ENCODE measurements at regions not wholly inside any gene's neighbourhood (a gene's known extent, or its start where the extent isn't known, plus 50 kb on each side); places are given as distances from the start of the nearest gene placed in this dataset.

DNA sequence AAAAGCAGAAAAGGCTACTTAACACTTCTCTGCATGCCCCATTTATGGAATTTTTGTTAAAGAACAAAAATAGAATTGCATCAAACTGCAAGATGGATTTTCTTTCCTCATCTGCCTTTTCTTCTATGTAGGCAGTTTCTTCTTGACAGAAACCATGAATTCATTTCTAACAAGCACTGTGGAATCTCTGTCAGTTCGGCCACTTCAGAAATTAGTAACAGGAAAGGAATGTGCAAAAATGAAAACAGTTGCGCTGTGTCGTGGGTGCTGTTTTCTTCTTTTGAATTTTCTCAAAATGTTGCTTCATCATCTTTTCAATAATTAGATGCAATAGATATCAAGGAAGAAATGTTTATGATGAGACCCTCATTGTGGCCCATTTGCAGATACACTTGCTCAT, 151.6 kb downstream of the FOXB1 start:
- no peak for DNase-seq (ENCODE audit: low read depth)
- no peak overlapping the region for H3K4me3 ChIP-seq (ENCODE audit: low read depth, low read length)
- TF ChIP-seq, protein P1, sequence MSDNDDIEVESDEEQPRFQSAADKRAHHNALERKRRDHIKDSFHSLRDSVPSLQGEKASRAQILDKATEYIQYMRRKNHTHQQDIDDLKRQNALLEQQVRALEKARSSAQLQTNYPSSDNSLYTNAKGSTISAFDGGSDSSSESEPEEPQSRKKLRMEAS (IDR thresholded peaks at IDR 0.05; ENCODE audit: low read depth, low read length), result no peak
- TF ChIP-seq MYC (IDR thresholded peaks at IDR 0.05; ENCODE audit: low read depth, low read length), result no peak
- TF ChIP-seq, protein P2, sequence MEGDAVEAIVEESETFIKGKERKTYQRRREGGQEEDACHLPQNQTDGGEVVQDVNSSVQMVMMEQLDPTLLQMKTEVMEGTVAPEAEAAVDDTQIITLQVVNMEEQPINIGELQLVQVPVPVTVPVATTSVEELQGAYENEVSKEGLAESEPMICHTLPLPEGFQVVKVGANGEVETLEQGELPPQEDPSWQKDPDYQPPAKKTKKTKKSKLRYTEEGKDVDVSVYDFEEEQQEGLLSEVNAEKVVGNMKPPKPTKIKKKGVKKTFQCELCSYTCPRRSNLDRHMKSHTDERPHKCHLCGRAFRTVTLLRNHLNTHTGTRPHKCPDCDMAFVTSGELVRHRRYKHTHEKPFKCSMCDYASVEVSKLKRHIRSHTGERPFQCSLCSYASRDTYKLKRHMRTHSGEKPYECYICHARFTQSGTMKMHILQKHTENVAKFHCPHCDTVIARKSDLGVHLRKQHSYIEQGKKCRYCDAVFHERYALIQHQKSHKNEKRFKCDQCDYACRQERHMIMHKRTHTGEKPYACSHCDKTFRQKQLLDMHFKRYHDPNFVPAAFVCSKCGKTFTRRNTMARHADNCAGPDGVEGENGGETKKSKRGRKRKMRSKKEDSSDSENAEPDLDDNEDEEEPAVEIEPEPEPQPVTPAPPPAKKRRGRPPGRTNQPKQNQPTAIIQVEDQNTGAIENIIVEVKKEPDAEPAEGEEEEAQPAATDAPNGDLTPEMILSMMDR (IDR thresholded peaks at IDR 0.05; ENCODE audit: low read depth, low read length), result no peak
- no peak for TF ChIP-seq POLR2A (IDR thresholded peaks at IDR 0.05; ENCODE audit: extremely low read depth, insufficient read length)

DNA sequence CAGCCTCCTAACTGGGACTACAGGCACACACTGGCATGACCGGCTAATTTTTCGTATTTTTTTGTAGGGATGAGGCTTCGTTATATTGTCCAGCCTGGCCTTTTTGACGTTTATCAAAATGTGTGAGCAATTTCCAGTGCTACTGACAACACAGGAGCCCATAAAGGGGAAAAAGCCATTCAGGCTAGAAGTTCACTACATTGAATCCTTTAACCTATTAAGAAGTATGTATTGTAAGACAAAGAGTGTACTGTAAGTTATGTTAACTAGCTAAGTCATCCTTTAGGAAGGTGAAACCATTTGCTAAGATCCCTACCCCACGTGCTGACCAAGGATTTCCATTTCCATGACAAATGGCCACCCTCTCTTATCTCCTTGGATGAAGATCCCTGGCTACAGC, 156.8 kb downstream of the FOXB1 start:
- no peak for TF ChIP-seq MYC (IDR thresholded peaks at IDR 0.05; ENCODE audit: low read depth, low read length)
- no peak overlapping the region for H3K4me3 ChIP-seq (ENCODE audit: low read depth, low read length)
- DNase-seq (ENCODE audit: low read depth), result no peak

DNA sequence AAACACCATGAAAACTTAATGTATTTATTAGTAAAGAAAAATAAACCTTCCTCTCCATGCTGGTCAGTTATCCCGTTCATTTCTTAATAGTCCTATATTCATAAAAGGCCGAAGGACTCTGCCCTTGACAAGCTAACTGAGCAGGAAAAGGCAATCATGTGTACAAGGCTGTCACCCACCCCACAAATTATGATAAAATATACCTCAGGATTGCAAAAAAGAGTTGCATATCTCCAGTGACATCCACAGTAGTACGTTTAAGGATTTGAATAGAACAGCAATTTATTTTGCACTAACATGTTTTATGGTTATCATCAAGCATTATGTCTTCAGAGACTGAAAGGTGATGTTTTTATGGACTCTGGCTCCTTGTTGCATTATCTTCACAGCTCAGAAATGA, 157.6 kb downstream of the FOXB1 start:
- no peak overlapping the region for H3K4me3 ChIP-seq (ENCODE audit: low read depth, low read length)
- no peak for DNase-seq (ENCODE audit: low read depth)
- TF ChIP-seq, protein P1 (IDR thresholded peaks at IDR 0.05; ENCODE audit: low read depth, low read length), result no peak
- TF ChIP-seq POLR2A (IDR thresholded peaks at IDR 0.05; ENCODE audit: extremely low read depth, insufficient read length) (no peak), MYC (IDR thresholded peaks at IDR 0.05; ENCODE audit: low read depth, low read length) (no peak)
- TF ChIP-seq, protein P2 (IDR thresholded peaks at IDR 0.05; ENCODE audit: low read depth, low read length), result no peak

DNA sequence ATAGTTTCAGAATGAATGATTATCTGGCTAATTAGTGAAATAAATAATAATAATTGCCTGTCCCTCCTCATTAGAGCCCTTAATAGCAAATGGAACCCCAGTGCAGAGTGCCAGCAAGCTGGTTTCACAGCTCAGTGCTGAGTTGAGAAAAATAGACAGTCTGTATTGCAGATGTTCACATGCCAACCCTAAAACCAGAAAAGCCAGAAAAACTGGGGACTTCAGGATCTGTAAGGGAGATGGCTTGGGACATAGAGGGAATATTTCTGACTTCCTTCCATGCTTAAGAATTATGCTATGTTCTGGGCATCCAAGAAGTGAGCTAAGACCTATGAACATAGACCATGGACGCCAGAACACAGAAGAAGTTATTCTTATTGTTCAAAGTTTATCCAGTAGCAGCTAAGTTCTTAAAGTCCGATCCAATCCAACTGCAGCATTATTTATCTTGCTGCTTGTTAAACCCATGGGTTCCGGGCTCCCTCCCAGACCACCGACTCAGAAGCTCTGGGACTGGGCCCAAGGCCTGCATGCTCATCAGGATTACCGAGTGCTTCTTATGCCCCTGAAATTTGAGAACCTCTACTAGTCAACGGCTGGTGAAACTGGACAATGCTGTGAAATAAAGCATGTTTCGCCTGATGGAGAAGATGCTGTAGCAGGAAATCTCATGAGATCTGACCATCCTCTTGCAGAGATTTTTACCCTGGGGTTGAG, 158.3 kb downstream of the FOXB1 start:
- no peak for DNase-seq (ENCODE audit: low read depth)
- no peak overlapping the region for H3K4me3 ChIP-seq (ENCODE audit: low read depth, low read length)
- no peak for TF ChIP-seq MYC (IDR thresholded peaks at IDR 0.05; ENCODE audit: low read depth, low read length)
- TF ChIP-seq, protein P2 (IDR thresholded peaks at IDR 0.05; ENCODE audit: low read depth, low read length), result no peak
- TF ChIP-seq, protein P1 (IDR thresholded peaks at IDR 0.05; ENCODE audit: low read depth, low read length), result no peak
- TF ChIP-seq POLR2A (IDR thresholded peaks at IDR 0.05; ENCODE audit: extremely low read depth, insufficient read length), result no peak

DNA sequence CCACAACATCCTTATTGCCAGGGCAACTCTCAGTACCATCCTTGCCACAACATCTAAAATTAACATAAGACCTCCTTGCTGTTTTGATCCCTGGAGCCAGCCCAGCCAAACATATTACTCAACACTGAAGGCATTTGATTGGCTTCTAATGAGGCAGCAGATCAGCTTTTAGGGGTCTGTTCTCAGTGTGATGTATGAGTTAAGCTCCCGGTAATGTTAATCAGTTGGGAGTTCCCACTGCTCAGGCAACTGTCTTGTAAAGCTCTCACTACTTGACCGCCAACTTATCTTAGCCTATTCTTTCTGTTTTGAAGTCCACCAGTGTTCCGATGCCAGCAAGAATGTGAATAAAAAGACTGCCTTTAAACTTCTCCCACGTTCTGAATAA, 158.9 kb downstream of the FOXB1 start:
- TF ChIP-seq, protein P2 (IDR thresholded peaks at IDR 0.05; ENCODE audit: low read depth, low read length), result no peak
- no peak for TF ChIP-seq MYC (IDR thresholded peaks at IDR 0.05; ENCODE audit: low read depth, low read length)
- TF ChIP-seq, protein P1 (IDR thresholded peaks at IDR 0.05; ENCODE audit: low read depth, low read length), result no peak
- no peak for TF ChIP-seq POLR2A (IDR thresholded peaks at IDR 0.05; ENCODE audit: extremely low read depth, insufficient read length)
- no peak overlapping the region for H3K4me3 ChIP-seq (ENCODE audit: low read depth, low read length)
- DNase-seq (ENCODE audit: low read depth), result no peak

DNA sequence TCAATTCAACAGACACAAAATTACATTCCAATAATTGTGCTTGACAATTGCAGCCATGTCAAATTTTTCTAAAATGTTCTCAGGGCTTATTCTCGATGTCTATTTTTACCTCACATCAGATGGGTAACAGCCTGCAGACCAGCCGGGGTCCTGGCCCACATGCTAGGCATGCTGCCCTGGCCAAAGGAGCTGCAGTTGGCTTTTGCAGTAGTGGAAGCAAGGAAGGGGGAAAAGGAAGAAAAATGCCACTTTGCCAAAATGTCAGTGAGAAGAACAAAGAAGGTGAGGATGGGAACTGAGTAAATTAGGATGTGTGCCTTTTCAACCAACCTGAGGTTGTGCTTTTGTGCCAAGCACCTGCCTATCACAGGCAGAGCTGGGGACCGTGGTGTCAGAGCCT, 161.0 kb downstream of the FOXB1 start:
- no peak for DNase-seq (ENCODE audit: low read depth)
- TF ChIP-seq, protein P1 (IDR thresholded peaks at IDR 0.05; ENCODE audit: low read depth, low read length), result no peak
- TF ChIP-seq, protein P2 (IDR thresholded peaks at IDR 0.05; ENCODE audit: low read depth, low read length), result no peak
- TF ChIP-seq MYC (IDR thresholded peaks at IDR 0.05; ENCODE audit: low read depth, low read length) (no peak), POLR2A (IDR thresholded peaks at IDR 0.05; ENCODE audit: extremely low read depth, insufficient read length) (no peak)
- H3K4me3 ChIP-seq (ENCODE audit: low read depth, low read length), result no peak overlapping the region
